ENCODE measurements at regions not wholly inside any gene's neighbourhood (a gene's known extent, or its start where the extent isn't known, plus 50 kb on each side); places are given as distances from the start of the nearest gene placed in this dataset.

DNA sequence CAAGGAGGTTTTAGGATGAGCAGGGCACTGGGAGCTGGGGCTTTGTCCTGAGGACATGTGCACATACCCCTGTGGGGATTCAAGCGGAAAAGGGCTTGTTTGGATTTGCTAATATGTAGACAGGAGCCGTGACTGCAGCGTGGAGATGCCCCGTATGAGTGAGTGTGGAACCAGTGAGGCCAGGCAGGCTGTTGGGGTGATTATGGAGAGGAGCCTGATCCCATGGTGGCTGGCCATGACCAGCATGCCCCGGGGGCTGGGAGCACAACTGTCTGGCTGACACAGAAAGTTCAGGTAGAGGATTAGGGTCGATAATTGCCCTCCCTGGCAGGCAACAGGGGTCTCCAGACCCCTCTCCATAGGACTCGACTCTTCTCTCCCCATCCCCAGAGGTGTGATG lies 68.8 kb upstream of the STX18 start:
- TF ChIP-seq, protein P1, sequence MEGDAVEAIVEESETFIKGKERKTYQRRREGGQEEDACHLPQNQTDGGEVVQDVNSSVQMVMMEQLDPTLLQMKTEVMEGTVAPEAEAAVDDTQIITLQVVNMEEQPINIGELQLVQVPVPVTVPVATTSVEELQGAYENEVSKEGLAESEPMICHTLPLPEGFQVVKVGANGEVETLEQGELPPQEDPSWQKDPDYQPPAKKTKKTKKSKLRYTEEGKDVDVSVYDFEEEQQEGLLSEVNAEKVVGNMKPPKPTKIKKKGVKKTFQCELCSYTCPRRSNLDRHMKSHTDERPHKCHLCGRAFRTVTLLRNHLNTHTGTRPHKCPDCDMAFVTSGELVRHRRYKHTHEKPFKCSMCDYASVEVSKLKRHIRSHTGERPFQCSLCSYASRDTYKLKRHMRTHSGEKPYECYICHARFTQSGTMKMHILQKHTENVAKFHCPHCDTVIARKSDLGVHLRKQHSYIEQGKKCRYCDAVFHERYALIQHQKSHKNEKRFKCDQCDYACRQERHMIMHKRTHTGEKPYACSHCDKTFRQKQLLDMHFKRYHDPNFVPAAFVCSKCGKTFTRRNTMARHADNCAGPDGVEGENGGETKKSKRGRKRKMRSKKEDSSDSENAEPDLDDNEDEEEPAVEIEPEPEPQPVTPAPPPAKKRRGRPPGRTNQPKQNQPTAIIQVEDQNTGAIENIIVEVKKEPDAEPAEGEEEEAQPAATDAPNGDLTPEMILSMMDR (conservative IDR thresholded peaks at IDR 0.05), result no peak
- TF ChIP-seq ZFX (IDR thresholded peaks at IDR 0.05), result no peak
